DOHH2 (cell line): ENCODE measurements at regions not wholly inside any gene's neighbourhood (a gene's known extent, or its start where the extent isn't known, plus 50 kb on each side); places are given as distances from the start of the nearest gene placed in this dataset.

Experiments
- CTCF ChIP-seq: fragments of 200-600 bp; sonication (generic); IDR thresholded peaks from one replicate; pipeline ENCODE4 v1.5.1; 2014; ENCODE audit warnings: antibody characterized with exemption, mild to moderate bottlenecking, low read depth, low read length; ENCODE audit not compliant: poor library complexity, severe bottlenecking
- EZH2phosphoT487 ChIP-seq: fragments of 200-600 bp; sonication (generic); IDR thresholded peaks from 2 replicates; pipeline ENCODE4 v1.6.1; 2017; ENCODE audit warnings: borderline replicate concordance, mild to moderate bottlenecking, antibody characterized with exemption, low read length, moderate library complexity, mixed read lengths

DNA sequence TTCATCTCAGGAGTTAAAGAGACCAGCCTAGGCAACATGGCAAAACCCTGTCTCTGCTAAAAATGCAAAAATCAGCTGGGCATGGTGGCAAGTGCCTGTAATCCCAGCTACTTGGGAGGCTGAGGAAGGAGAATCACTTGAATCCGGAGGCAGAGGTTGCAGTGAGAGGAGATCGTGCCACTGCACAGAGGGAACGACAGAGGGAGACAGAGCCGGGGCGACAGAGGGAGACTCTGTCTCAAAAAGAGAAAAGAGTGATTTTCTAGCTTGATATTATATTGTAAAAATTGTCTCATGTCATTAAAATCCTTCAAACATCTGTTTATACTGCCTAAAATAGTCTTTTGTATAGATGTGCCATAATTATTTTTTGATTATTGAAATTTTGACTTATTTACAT is 225.4 kb upstream of the AGA start:
- TF ChIP-seq CTCF (no peak), EZH2phosphoT487 (no peak)
